Nephron (organoid): ENCODE measurements at regions not wholly inside any gene's neighbourhood (a gene's known extent, or its start where the extent isn't known, plus 50 kb on each side); places are given as distances from the start of the nearest gene placed in this dataset.
A peak's percentile ranks its signal among the peaks of the same experiment; 100 is the strongest.

Source experiments
- H3K27ac Mint-ChIP-seq, 3 experiments: 2 replicates each; pipeline ENCODE4 v1.8.0; 2020; ENCODE audit warnings: mixed read lengths in 3 of 3, mild to moderate bottlenecking in 2 of 3, moderate library complexity in 1 of 3
- H3K27me3 Mint-ChIP-seq: 2 replicates; pipeline ENCODE4 v1.8.0; 2021; ENCODE audit warnings: low read depth, mild to moderate bottlenecking, moderate library complexity, mixed read lengths
- H3K36me3 Mint-ChIP-seq: 2 replicates; pipeline ENCODE4 v1.8.0; 2020; ENCODE audit warnings: low read depth, mixed read lengths
- H3K4me1 Mint-ChIP-seq: 2 replicates; pipeline ENCODE4 v1.8.0; 2020; ENCODE audit warnings: mixed read lengths
- H3K4me3 Mint-ChIP-seq, 3 experiments: 2 replicates each; pipeline ENCODE4 v1.8.0; 2020; ENCODE audit warnings: mild to moderate bottlenecking in 3 of 3, mixed read lengths in 3 of 3, moderate library complexity in 2 of 3
- H3K9me3 Mint-ChIP-seq: 2 replicates; pipeline ENCODE4 v1.8.0; 2020; ENCODE audit warnings: mixed read lengths
- TF ChIP-seq, protein P1 (sequence below), 3 experiments: fragments of 200-600 bp; sonication (generic); IDR thresholded peaks; one replicate each; pipeline ENCODE4 v1.5.0; 2021; ENCODE audit warnings: antibody characterized with exemption in 3 of 3; ENCODE audit not compliant: unreplicated experiment in 3 of 3

DNA sequence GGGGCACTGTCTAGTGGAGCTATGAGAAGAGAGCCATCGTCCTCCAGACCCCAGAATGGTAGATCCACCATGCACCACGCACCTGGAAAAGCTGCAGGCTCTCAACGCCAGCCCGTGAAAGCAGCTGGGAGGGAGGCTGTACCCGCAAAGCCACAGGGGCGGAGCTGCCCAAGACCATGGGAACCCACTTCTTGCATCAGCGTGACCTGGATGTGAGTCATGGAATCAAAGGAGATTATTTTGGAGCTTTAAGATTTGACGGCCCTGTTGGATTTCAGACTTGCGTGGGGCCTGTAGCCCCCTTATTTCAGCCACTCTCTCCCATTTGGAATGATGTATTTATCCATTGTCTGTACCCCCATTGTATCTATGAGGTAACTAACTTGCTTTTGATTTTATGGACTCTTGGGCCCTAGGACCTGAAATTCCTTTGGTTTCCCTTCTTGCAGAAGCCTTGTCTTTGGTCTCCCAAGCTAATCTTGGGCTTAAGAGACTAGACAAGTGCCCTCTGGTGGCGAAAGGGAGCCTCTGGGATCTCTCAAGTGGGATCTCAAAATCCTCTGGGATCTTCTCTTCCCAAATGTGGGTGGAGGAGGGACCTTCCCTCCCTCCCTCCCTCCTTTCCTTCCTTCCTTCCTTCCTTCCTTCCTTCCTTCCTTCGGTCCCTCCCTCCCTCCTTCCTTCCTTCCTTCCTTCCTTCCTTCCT is 58.2 kb upstream of the HAPSTR1 start:
- peaks cover 2% of the 10 kb centered on the region for H3K9me3 Mint-ChIP-seq
- H3K4me3 Mint-ChIP-seq: no peak overlapping the region
- peaks cover 3% of the 10 kb centered on the region for H3K27me3 Mint-ChIP-seq
- H3K36me3 Mint-ChIP-seq: no peaks in the 10 kb centered on the region
- no peak overlapping the region for H3K27ac Mint-ChIP-seq
- H3K4me1 Mint-ChIP-seq: no peaks in the 10 kb centered on the region
- TF ChIP-seq, protein P1, sequence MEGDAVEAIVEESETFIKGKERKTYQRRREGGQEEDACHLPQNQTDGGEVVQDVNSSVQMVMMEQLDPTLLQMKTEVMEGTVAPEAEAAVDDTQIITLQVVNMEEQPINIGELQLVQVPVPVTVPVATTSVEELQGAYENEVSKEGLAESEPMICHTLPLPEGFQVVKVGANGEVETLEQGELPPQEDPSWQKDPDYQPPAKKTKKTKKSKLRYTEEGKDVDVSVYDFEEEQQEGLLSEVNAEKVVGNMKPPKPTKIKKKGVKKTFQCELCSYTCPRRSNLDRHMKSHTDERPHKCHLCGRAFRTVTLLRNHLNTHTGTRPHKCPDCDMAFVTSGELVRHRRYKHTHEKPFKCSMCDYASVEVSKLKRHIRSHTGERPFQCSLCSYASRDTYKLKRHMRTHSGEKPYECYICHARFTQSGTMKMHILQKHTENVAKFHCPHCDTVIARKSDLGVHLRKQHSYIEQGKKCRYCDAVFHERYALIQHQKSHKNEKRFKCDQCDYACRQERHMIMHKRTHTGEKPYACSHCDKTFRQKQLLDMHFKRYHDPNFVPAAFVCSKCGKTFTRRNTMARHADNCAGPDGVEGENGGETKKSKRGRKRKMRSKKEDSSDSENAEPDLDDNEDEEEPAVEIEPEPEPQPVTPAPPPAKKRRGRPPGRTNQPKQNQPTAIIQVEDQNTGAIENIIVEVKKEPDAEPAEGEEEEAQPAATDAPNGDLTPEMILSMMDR (IDR thresholded peaks at IDR 0.05; ENCODE audit: unreplicated experiment in 3 of 3): peak; percentile 29 to 39 (median 34)

DNA sequence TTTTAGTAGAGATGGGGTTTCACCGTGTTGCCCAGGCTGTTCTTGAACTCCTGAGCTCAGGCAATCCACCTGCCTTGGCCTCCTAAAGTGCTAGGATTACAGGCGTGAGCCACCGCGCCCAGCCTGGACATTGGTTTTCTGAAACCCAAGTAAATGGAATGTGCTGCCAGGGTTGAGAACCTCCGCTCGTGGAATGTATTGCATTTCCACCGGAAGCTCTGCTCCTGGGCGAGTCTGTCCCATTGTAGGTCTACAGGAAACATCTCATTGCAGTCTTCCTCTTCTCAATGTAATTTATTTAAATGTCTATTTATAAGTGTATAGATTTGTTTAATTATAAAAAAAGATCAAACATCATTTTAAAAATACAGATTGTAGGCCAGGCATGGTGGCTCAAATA is 57.4 kb upstream of the HAPSTR1 start:
- H3K27ac Mint-ChIP-seq: no peak overlapping the region
- H3K36me3 Mint-ChIP-seq: no peaks in the 10 kb centered on the region
- TF ChIP-seq, protein P1 (IDR thresholded peaks at IDR 0.05; ENCODE audit: unreplicated experiment in 3 of 3): no peak
- H3K9me3 Mint-ChIP-seq: peaks cover 2% of the 10 kb centered on the region
- no peak overlapping the region for H3K4me3 Mint-ChIP-seq
- no peaks in the 10 kb centered on the region for H3K27me3 Mint-ChIP-seq
- H3K4me1 Mint-ChIP-seq: no peaks in the 10 kb centered on the region

DNA sequence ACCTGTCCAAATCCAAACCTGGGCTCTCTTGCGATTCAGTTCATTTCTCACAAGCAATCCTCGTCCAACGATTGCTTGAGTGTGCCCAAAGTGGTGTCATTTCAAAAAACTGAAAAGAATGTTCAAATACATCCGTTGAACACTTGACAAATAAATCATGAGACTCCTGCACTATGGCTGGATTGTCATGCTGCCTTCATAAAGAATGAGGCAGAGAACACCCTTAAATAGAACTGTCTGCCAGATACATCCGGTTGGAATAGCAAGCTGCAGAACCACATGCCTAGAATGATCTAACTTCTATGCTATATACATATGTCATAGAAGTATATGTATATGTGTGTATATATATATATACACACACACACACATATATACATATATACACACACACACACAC is 55.4 kb upstream of the HAPSTR1 start:
- Mint-ChIP-seq H3K9me3 (peaks cover 2% of the 10 kb centered on the region), H3K27me3 (peaks cover under 1% of the 10 kb centered on the region), H3K27ac (no peak overlapping the region), H3K4me3 (no peak overlapping the region), H3K4me1 (no peaks in the 10 kb centered on the region), H3K36me3 (no peaks in the 10 kb centered on the region)
- TF ChIP-seq, protein P1 (IDR thresholded peaks at IDR 0.05; ENCODE audit: unreplicated experiment in 3 of 3): no peak

DNA sequence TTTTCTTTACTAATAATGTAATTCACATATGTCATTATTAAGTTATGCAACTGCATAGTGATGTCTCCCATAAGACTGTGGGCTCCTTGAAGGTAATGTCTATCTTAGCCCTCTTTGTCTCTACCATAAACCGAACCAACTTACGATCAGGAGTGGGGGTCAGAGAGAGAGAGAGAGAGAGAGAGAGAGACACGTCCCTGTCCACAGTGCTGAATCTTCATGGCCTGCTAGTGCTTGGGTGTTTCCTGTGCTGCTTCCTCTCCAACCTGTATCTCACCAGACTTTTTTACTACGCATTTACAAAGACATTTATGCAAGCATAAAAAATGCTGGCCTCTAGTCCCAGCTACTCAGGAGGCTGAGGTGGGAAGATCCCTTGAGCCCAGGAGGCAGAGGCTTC is 52.2 kb upstream of the HAPSTR1 start:
- Mint-ChIP-seq H3K36me3 (no peaks in the 10 kb centered on the region), H3K27me3 (peaks cover 3% of the 10 kb centered on the region), H3K4me3 (no peak overlapping the region), H3K9me3 (peaks cover 2% of the 10 kb centered on the region), H3K4me1 (no peaks in the 10 kb centered on the region), H3K27ac (no peak overlapping the region)
- TF ChIP-seq, protein P1 (IDR thresholded peaks at IDR 0.05; ENCODE audit: unreplicated experiment in 3 of 3): no peak

DNA sequence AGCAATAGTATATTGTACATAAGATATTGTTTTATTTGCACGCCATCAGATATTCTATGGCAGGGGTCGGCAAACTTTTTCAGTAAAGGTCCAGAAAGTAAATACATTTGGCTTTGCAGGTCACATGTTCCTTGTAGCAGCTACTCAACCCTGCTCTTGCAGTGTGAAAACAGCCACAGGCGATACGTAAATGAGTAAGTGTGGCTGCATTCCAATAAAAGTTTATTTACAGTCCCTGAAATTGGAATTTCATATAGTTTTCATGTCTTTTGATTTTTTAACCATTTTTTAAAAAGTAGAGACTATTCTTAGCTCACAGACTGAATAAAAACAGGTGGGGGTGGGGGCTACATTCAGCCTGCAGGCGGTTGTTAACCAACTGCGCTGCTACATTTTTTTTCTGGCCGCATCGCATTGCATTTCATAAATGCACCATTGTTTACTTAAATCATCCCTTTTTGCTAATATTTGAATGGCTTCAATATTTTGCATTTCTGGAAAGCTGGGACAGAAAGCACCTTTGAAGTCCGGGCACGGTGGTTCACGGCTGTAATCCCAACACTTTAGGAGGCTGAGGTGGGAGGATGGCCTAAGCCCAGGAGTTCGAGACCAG is 50.5 kb upstream of the HAPSTR1 start:
- Mint-ChIP-seq H3K9me3 (no peaks in the 10 kb centered on the region), H3K36me3 (no peaks in the 10 kb centered on the region), H3K4me3 (no peak overlapping the region), H3K27me3 (peaks cover 3% of the 10 kb centered on the region), H3K4me1 (no peaks in the 10 kb centered on the region), H3K27ac (no peak overlapping the region)
- TF ChIP-seq, protein P1 (IDR thresholded peaks at IDR 0.05; ENCODE audit: unreplicated experiment in 3 of 3): no peak
